Dermis blood vessel endothelial cell (primary cell): ENCODE measurements at regions not wholly inside any gene's neighbourhood (a gene's known extent, or its start where the extent isn't known, plus 50 kb on each side); places are given as distances from the start of the nearest gene placed in this dataset.

Experiments used
- DNase-seq: peaks from one replicate; pipeline ENCODE4 v3.0.0; 2010

DNA sequence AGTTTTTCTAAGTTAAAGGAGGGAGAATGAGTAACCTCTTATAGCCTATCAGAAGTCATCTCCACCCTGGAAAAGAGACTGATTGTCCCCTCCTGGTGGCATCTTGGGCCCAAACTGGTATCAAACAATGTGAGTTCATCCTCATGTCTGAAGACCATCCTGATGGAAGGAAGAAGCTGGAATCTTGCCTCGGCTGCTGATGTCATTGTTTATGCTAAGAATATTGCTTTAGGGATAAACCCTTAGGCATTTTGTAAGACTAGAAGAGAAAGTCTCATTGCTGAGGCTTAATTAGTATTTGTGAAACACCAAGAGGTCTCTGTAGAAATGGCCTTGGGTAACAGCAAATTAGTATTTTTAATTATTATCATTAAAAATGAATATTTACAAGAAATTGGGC is 65.7 kb upstream of the KCNN2 start:
- no peak for DNase-seq

DNA sequence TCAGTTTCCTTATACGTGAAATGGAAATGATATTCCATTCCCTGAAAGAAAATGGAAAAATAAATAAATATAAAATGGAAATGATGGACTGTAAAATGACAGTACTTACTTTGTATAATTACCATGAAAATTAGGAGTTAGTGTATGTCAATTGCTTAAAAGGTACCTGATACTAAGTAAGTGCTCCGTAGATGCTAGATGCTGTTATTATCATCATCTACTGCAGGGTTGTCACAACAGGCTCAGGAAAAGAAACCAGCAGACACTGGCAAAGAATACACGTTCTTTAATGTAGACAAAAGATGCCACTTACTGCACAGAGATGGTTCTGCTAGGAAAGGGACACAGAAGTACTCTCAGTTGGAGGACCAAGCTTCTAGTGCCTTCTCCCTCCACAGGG is 64.0 kb upstream of the KCNN2 start:
- DNase-seq = no peak

DNA sequence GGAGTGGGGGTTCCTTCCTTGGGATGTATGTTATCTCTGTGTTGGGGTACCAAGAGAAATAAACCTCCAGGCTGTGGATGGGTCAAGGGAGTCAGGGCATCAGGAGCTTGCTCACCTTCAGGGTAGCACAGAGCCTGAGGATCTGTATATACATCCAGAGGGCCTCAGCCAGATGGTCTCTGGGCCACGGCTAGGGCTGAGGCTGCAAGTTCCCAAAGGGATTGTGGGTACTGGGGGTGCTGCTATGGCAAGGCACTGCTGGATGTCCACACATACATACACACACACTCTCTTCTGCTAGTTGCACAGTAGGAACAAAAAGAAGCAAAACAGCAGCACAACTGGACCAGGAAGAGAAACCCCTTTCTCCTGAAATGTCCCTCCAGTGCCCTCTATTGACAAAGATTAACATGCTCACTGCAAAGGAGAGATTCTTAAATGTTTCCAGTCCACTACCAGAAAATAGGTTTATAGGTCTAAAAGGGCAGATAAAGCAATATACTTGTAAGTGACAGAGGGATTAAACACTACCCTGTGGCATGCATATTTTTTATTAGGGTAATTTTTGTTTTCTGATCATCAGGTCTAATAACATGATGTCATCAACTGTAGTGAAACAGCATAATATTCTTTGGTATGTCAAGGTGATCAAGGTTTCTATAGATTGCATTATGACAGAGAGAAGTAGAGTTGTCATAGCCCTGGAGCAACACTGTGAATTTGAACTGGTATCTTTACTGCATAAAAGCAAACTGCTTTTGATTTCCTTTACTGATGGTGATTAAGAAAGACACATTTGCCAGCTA is 56.3 kb upstream of the KCNN2 start:
- peak; percentile 53 for DNase-seq

DNA sequence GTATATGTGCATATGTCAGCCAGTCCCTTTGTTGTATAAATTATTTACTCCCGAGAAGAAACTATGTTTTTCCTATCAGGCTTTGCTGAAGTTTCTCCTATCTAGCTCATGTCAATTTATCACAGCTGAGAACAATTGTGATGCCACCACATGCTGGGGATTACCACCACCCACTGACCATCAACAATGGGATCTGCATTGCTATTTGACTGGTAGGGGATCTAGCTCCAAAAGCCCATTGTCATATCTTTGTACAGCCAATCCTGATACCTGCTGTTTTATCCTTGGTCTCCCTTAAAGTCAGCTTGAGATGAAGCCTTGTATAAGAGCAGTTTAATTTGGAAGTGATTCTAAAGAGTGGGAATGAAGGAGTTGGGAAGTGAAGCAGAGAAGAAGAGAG is 53.9 kb upstream of the KCNN2 start:
- no peak for DNase-seq

DNA sequence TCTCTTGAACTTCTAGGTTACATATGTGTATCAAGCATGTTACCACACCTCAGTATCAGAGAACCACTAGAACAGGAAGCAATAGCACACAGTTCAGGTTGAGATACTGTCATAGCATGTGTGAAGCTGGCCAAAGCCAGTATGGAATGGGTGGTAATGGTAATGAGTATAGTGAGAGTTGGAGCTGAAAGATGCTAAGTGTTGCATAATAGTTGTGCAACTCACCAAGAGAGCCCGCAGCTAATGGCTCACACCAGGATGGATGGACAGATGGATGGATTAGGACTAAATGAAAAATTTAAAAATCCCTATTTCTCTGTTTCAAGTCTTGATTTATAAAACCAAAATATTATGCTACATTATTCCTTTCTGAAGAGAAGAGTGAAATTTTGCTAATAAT is 53.4 kb upstream of the KCNN2 start:
- no peak for DNase-seq

DNA sequence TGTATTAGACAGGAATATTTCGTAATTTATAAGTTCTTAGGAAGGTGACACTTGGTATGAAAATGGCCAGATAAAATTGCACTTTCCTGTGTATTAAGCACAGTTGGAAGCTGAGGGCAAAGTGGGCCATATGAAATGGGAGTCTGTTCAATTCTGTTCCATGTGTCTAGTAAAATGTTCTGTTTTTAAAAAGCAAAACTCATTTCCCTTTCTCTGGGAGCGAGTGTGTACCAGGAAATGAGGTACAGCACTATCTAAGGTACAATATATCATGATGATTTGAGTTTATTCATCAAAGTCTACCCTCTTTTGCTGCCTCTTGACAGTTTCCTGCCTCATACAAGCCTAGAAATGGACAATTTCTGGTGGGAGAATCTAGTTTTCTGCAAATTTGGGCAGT is 51.2 kb upstream of the KCNN2 start:
- DNase-seq = no peak

DNA sequence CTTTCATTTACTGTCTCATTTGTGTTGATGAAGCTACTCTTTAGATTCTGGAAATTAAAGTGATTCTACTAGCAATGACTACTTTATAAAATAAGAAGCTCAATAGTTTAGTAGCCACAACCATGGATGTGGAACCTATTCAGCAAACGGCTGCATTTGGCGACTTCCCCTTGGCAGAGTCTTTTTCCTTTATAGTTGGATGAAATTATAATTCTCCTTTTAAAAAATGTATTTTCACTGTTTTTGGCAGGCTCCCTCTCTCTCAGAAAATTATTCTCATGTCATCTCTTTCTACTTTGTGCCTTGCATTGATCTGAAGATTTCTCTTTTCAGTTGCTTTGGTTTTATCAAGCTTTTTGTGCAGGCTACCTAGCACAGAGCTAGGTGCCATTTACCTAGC is 50.6 kb upstream of the KCNN2 start:
- no peak for DNase-seq

DNA sequence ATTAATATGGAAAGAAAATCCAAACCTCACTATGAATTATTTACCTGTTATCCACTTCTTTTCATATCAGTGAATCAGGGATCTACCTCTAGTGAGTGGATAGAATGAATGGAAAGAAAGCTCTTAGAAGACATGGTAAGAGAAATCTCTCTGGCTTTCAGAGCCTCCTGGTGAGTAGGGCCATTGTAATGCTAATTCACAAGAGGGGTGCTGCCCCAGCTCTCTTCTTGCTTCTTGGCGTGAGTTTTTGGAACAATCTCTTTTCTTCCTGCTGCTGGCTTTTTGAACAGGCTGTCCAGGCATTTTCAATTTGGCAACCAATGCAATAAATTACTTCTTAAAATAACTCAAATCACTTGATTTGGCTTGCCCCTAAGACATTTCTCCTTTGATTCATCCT is 49.9 kb upstream of the KCNN2 start:
- no peak for DNase-seq
